HUES6 (cell line): ENCODE measurements at regions not wholly inside any gene's neighbourhood (a gene's known extent, or its start where the extent isn't known, plus 50 kb on each side); places are given as distances from the start of the nearest gene placed in this dataset.

ENCODE experiments used
- H3K27ac ChIP-seq: 2 replicates; pipeline ENCODE4 v1.7.0; 2013; ENCODE audit warnings: low read depth, mild to moderate bottlenecking, low read length, inconsistent platforms
- H3K27me3 ChIP-seq: 2 replicates; pipeline ENCODE4 v1.6.1; 2013; ENCODE audit warnings: low read length; ENCODE audit not compliant: control insufficient read depth, insufficient read depth
- H3K36me3 ChIP-seq: 2 replicates; pipeline ENCODE4 v1.6.1; 2013; ENCODE audit warnings: low read length; ENCODE audit not compliant: control insufficient read depth, insufficient read depth
- H3K4me1 ChIP-seq: 2 replicates; pipeline ENCODE4 v1.6.1; 2013; ENCODE audit warnings: low read length; ENCODE audit not compliant: control insufficient read depth, insufficient read depth
- H3K4me3 ChIP-seq: 2 replicates; pipeline ENCODE4 v1.5.1; 2013; ENCODE audit warnings: low read depth, low read length
- H3K9ac ChIP-seq: one replicate; pipeline ENCODE4 v1.6.1; 2013; ENCODE audit warnings: mild to moderate bottlenecking, low read length
- H3K9me3 ChIP-seq: 2 replicates; pipeline ENCODE4 v1.6.1; 2013; ENCODE audit warnings: low read depth, low read length; ENCODE audit not compliant: control insufficient read depth, insufficient read depth

GRCh38 chr9:1606253-1606652 is 408.9 kb upstream of the SMARCA2 start:
- Histone ChIP-seq H3K4me1 (no peaks in the 10 kb centered on the region), H3K36me3 (no peaks in the 10 kb centered on the region), H3K9me3 (no peaks in the 10 kb centered on the region), H3K4me3 (no peak overlapping the region), H3K27me3 (no peaks in the 10 kb centered on the region), H3K9ac (no peak overlapping the region), H3K27ac (no peak overlapping the region)

GRCh38 chr9:1612886-1613285 is 402.3 kb upstream of the SMARCA2 start:
- Histone ChIP-seq H3K36me3 (no peaks in the 10 kb centered on the region), H3K27ac (no peak overlapping the region), H3K4me1 (no peaks in the 10 kb centered on the region), H3K27me3 (peaks cover 4% of the 10 kb centered on the region; the same call in 1 of the 2 replicates), H3K9me3 (no peaks in the 10 kb centered on the region), H3K4me3 (no peak overlapping the region), H3K9ac (no peak overlapping the region)

- Histone ChIP-seq H3K4me1 (no peaks in the 10 kb centered on the region), H3K36me3 (no peaks in the 10 kb centered on the region), H3K9me3 (no peaks in the 10 kb centered on the region), H3K9ac (no peak overlapping the region), H3K4me3 (no peak overlapping the region), H3K27me3 (peaks cover 9% of the 10 kb centered on the region; the same call in 1 of the 2 replicates), H3K27ac (no peak overlapping the region)
Measured at GRCh38 chr9:1617419-1617818, 397.7 kb upstream of the SMARCA2 start.

- H3K4me3 ChIP-seq, result no peak overlapping the region
- H3K4me1 ChIP-seq, result no peaks in the 10 kb centered on the region
- no peak overlapping the region for H3K27ac ChIP-seq
- no peaks in the 10 kb centered on the region for H3K9me3 ChIP-seq
- H3K36me3 ChIP-seq, result no peaks in the 10 kb centered on the region
- peaks cover 9% of the 10 kb centered on the region; the same call in 1 of the 2 replicates for H3K27me3 ChIP-seq
- H3K9ac ChIP-seq, result no peak overlapping the region
Measured at GRCh38 chr9:1619915-1620710, 395.0 kb upstream of the SMARCA2 start.

GRCh38 chr9:1637401-1637800 is 377.7 kb upstream of the SMARCA2 start:
- Histone ChIP-seq H3K27me3 (no peaks in the 10 kb centered on the region; the same call in 1 of the 2 replicates), H3K4me1 (no peaks in the 10 kb centered on the region), H3K9me3 (no peaks in the 10 kb centered on the region), H3K4me3 (no peak overlapping the region), H3K36me3 (no peaks in the 10 kb centered on the region), H3K27ac (no peak overlapping the region), H3K9ac (no peak overlapping the region)

DNA sequence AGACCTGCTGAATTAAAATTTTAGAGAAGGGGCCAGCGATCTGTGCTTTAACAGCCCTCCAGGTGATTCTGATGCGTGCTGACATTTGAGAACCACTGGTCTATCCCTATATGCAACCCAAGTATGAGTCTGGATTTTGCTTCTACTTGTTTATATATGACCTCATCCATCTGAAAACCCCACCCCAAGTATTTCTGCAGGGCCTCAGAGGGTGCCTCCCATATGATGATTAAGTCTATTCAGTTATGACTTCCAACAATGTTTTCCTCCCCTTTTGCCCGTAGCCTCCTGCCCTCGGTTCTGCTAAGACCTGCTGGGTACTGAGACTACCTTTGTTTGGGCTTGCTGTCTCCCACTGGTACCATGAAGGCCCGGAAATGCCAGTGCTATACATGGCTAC is 376.0 kb upstream of the SMARCA2 start:
- Histone ChIP-seq H3K4me3 (no peak overlapping the region), H3K27me3 (no peaks in the 10 kb centered on the region), H3K9me3 (no peaks in the 10 kb centered on the region), H3K9ac (no peak overlapping the region), H3K27ac (no peak overlapping the region), H3K4me1 (no peaks in the 10 kb centered on the region), H3K36me3 (no peaks in the 10 kb centered on the region)

GRCh38 chr9:1647776-1648175 is 367.4 kb upstream of the SMARCA2 start:
- H3K9ac ChIP-seq, result no peak overlapping the region
- H3K4me1 ChIP-seq, result no peaks in the 10 kb centered on the region
- no peak overlapping the region for H3K4me3 ChIP-seq
- H3K36me3 ChIP-seq, result no peaks in the 10 kb centered on the region
- H3K27ac ChIP-seq, result no peak overlapping the region
- H3K9me3 ChIP-seq, result no peaks in the 10 kb centered on the region
- no peaks in the 10 kb centered on the region for H3K27me3 ChIP-seq

- H3K27me3 ChIP-seq, result no peaks in the 10 kb centered on the region
- no peak overlapping the region for H3K9ac ChIP-seq
- H3K9me3 ChIP-seq, result no peaks in the 10 kb centered on the region
- H3K36me3 ChIP-seq, result no peaks in the 10 kb centered on the region
- no peak overlapping the region for H3K27ac ChIP-seq
- H3K4me1 ChIP-seq, result no peaks in the 10 kb centered on the region
- H3K4me3 ChIP-seq, result no peak overlapping the region
Measured at GRCh38 chr9:1653282-1653681, 361.9 kb upstream of the SMARCA2 start.

GRCh38 chr9:1658661-1659362 is 356.3 kb upstream of the SMARCA2 start:
- Histone ChIP-seq H3K36me3 (no peaks in the 10 kb centered on the region), H3K27me3 (no peaks in the 10 kb centered on the region), H3K27ac (no peak overlapping the region), H3K9ac (no peak overlapping the region), H3K4me3 (no peak overlapping the region), H3K9me3 (no peaks in the 10 kb centered on the region), H3K4me1 (no peaks in the 10 kb centered on the region)

GRCh38 chr9:1659363-1659690 is 355.8 kb upstream of the SMARCA2 start:
- Histone ChIP-seq H3K9ac (no peak overlapping the region), H3K36me3 (no peaks in the 10 kb centered on the region), H3K4me3 (no peak overlapping the region), H3K4me1 (no peaks in the 10 kb centered on the region), H3K27ac (no peak overlapping the region), H3K27me3 (no peaks in the 10 kb centered on the region), H3K9me3 (peaks cover 3% of the 10 kb centered on the region; the same call in 1 of the 2 replicates)

- no peaks in the 10 kb centered on the region; the same call in 1 of the 2 replicates for H3K27me3 ChIP-seq
- H3K4me1 ChIP-seq, result no peaks in the 10 kb centered on the region
- no peak overlapping the region for H3K9ac ChIP-seq
- H3K27ac ChIP-seq, result no peak overlapping the region
- no peak overlapping the region for H3K4me3 ChIP-seq
- H3K9me3 ChIP-seq, result peaks cover 22% of the 10 kb centered on the region
- H3K36me3 ChIP-seq, result no peaks in the 10 kb centered on the region
Measured at GRCh38 chr9:1668441-1668840, 346.7 kb upstream of the SMARCA2 start.
